Fibroblast of lung (primary cell): ENCODE measurements at regions not wholly inside any gene's neighbourhood (a gene's known extent, or its start where the extent isn't known, plus 50 kb on each side); places are given as distances from the start of the nearest gene placed in this dataset.

Source experiments
- DNase-seq, 2 donors: peaks; one replicate each; pipeline versions ENCODE4 v3.0.0 to v3.0.0-alpha.2; 2010; ENCODE audit warnings: low read depth in 2 of 2
- H2AFZ ChIP-seq: 2 replicates; pipeline ENCODE4 v1.5.1; 2012; ENCODE audit warnings: low read length, control low read depth, inconsistent platforms
- H3K27ac ChIP-seq: 2 replicates; pipeline ENCODE4 v1.5.1; 2011; ENCODE audit warnings: low read length, control low read depth; ENCODE audit not compliant: insufficient read depth
- H3K27me3 ChIP-seq: 2 replicates; pipeline ENCODE4 v1.5.1; 2011; ENCODE audit warnings: mild to moderate bottlenecking, low read length; ENCODE audit not compliant: control insufficient read depth, insufficient read depth
- H3K36me3 ChIP-seq: 2 replicates; pipeline ENCODE4 v1.5.1; 2011; ENCODE audit warnings: low read length; ENCODE audit not compliant: control insufficient read depth, insufficient read depth
- H3K4me1 ChIP-seq: 2 replicates; pipeline ENCODE4 v1.5.1; 2011; ENCODE audit warnings: low read length; ENCODE audit not compliant: control insufficient read depth, insufficient read depth; ENCODE audit errors: extremely low read depth
- H3K4me2 ChIP-seq: 2 replicates; pipeline ENCODE4 v1.5.1; 2011; ENCODE audit warnings: low read length, control low read depth; ENCODE audit not compliant: insufficient read depth; ENCODE audit errors: extremely low read depth
- H3K4me3 ChIP-seq, 4 experiments: fragments of 200-600 bp in 1 of 4; sonication (generic) in 1 of 4; replicated peaks in 1 of 4; 2 replicates each; pipeline ENCODE4 v1.5.1; 2011 to 2016; ENCODE audit warnings: low read length in 4 of 4, low read depth in 3 of 4, mild to moderate bottlenecking in 3 of 4, control low read depth in 2 of 4, inconsistent platforms in 1 of 4, mixed read lengths in 1 of 4; ENCODE audit not compliant: insufficient read depth in 1 of 4; ENCODE audit errors: control extremely low read depth in 1 of 4
- H3K79me2 ChIP-seq: 2 replicates; pipeline ENCODE4 v1.5.1; 2012; ENCODE audit warnings: mild to moderate bottlenecking, low read length, inconsistent platforms; ENCODE audit not compliant: control insufficient read depth, insufficient read depth
- H3K9ac ChIP-seq: 2 replicates; pipeline ENCODE4 v1.5.1; 2011; ENCODE audit warnings: mild to moderate bottlenecking, low read length, control low read depth; ENCODE audit not compliant: insufficient read depth
- H3K9me3 ChIP-seq: 2 replicates; pipeline ENCODE4 v1.5.1; 2012; ENCODE audit warnings: low read depth, low read length; ENCODE audit not compliant: control insufficient read depth, insufficient read depth
- H4K20me1 ChIP-seq: 2 replicates; pipeline ENCODE4 v1.5.1; 2011; ENCODE audit warnings: low read length; ENCODE audit not compliant: control insufficient read depth, insufficient read depth; ENCODE audit errors: extremely low read depth
- CTCF ChIP-seq, 2 donors: IDR thresholded peaks in 1 of 2; conservative IDR thresholded peaks in 1 of 2; 1 replicate in 1 of 2; 2 replicates in 1 of 2; pipeline ENCODE4 v1.5.1; 2011 to 2012; ENCODE audit warnings: low read length in 2 of 2, control low read depth in 1 of 2, inconsistent platforms in 1 of 2, low read depth in 1 of 2, mild to moderate bottlenecking in 1 of 2
- EZH2 ChIP-seq: IDR thresholded peaks from 2 replicates; pipeline ENCODE4 v1.5.1; 2012; ENCODE audit warnings: low read length, control low read depth, mild to moderate bottlenecking; ENCODE audit errors: missing control alignments

- no peak overlapping the region for H2AFZ ChIP-seq
- no peak overlapping the region for H3K27ac ChIP-seq
- DNase-seq: no peak
These were observed 88.1 kb upstream of the FAM3C start for GRCh38 chr7:121484089-121484763.

GRCh38 chr7:121480566-121481335 lies 84.6 kb upstream of the FAM3C start:
- no peaks in the 10 kb centered on the region for H4K20me1 ChIP-seq
- no peaks in the 10 kb centered on the region for H3K9me3 ChIP-seq
- DNase-seq: peak in 1 of 2 donors; percentile 21
- H2AFZ ChIP-seq: no peak overlapping the region
- no peak overlapping the region for H3K9ac ChIP-seq
- H3K4me1 ChIP-seq: no peaks in the 10 kb centered on the region
- H3K79me2 ChIP-seq: no peaks in the 10 kb centered on the region
- H3K36me3 ChIP-seq: no peaks in the 10 kb centered on the region
- H3K27me3 ChIP-seq: no peaks in the 10 kb centered on the region
- H3K4me3 ChIP-seq: no peak overlapping the region
- H3K4me2 ChIP-seq: no peak overlapping the region
- TF ChIP-seq EZH2 (no peak), CTCF (conservative IDR thresholded peaks at IDR 0.05 in 1 of 2, IDR thresholded peaks at IDR 0.05 in 1 of 2; ENCODE audit: low read depth in 1 of 2, low read length in 2 of 2) (no peak)
- no peak overlapping the region for H3K27ac ChIP-seq

More at GRCh38 chr7:121484089-121484763, 88.1 kb upstream of the FAM3C start:
- Histone ChIP-seq H3K9ac (no peak overlapping the region), H3K79me2 (no peaks in the 10 kb centered on the region), H3K9me3 (no peaks in the 10 kb centered on the region), H3K36me3 (no peaks in the 10 kb centered on the region), H3K4me2 (no peak overlapping the region), H3K4me1 (no peaks in the 10 kb centered on the region), H4K20me1 (no peaks in the 10 kb centered on the region), H3K27me3 (no peaks in the 10 kb centered on the region), H3K4me3 (no peak overlapping the region)
- TF ChIP-seq EZH2: no peak
- TF ChIP-seq CTCF (conservative IDR thresholded peaks at IDR 0.05 in 1 of 2, IDR thresholded peaks at IDR 0.05 in 1 of 2; ENCODE audit: low read depth in 1 of 2, low read length in 2 of 2): no peak

GRCh38 chr7:121480058-121480457 lies 84.0 kb upstream of the FAM3C start:
- Histone ChIP-seq H3K9ac (no peak overlapping the region), H3K4me2 (no peak overlapping the region), H2AFZ (no peak overlapping the region)

More at GRCh38 chr7:121480058-121480457, 84.0 kb upstream of the FAM3C start:
- Histone ChIP-seq H3K4me3 (no peak overlapping the region), H3K4me1 (no peaks in the 10 kb centered on the region), H3K9me3 (no peaks in the 10 kb centered on the region), H3K27me3 (no peaks in the 10 kb centered on the region), H3K36me3 (no peaks in the 10 kb centered on the region), H3K79me2 (no peaks in the 10 kb centered on the region), H3K27ac (no peak overlapping the region), H4K20me1 (no peaks in the 10 kb centered on the region)
- no peak for DNase-seq
- TF ChIP-seq EZH2 (no peak), CTCF (conservative IDR thresholded peaks at IDR 0.05 in 1 of 2, IDR thresholded peaks at IDR 0.05 in 1 of 2; ENCODE audit: low read depth in 1 of 2, low read length in 2 of 2) (no peak)
